ENCODE measurements at regions not wholly inside any gene's neighbourhood (a gene's known extent, or its start where the extent isn't known, plus 50 kb on each side); places are given as distances from the start of the nearest gene placed in this dataset.
"Not testable (repeated sequence)": the region's sequence is repeated elsewhere in the genome, so short reads cannot be mapped to it uniquely, and the experiment has no call there.

DNA sequence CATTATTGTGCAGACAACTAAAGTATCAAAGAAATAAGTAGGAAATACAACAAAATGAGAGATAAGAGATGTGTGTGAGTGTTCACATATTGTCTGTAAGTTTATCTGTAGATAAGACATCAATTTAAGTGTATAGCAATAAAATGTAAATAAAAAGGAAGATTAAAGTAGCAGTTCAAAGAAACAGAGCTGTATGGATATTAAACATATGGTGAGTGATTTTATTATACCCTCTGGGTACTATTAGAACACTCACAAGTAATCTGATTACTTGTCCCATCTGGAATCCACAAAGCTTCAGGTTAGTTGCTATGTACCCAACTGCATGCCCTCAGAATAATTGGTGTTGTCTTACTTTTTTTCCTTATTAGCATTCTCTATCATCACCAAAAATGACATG is 747.9 kb upstream of the ADGRL3 start:
- TF ChIP-seq, protein P1, sequence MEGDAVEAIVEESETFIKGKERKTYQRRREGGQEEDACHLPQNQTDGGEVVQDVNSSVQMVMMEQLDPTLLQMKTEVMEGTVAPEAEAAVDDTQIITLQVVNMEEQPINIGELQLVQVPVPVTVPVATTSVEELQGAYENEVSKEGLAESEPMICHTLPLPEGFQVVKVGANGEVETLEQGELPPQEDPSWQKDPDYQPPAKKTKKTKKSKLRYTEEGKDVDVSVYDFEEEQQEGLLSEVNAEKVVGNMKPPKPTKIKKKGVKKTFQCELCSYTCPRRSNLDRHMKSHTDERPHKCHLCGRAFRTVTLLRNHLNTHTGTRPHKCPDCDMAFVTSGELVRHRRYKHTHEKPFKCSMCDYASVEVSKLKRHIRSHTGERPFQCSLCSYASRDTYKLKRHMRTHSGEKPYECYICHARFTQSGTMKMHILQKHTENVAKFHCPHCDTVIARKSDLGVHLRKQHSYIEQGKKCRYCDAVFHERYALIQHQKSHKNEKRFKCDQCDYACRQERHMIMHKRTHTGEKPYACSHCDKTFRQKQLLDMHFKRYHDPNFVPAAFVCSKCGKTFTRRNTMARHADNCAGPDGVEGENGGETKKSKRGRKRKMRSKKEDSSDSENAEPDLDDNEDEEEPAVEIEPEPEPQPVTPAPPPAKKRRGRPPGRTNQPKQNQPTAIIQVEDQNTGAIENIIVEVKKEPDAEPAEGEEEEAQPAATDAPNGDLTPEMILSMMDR (conservative IDR thresholded peaks at IDR 0.05; ENCODE audit: low read depth, low read length), result no peak
- no peak for DNase-seq (ENCODE audit: low read depth)
- H3K4me3 ChIP-seq (ENCODE audit: low read length), result no peak overlapping the region

DNA sequence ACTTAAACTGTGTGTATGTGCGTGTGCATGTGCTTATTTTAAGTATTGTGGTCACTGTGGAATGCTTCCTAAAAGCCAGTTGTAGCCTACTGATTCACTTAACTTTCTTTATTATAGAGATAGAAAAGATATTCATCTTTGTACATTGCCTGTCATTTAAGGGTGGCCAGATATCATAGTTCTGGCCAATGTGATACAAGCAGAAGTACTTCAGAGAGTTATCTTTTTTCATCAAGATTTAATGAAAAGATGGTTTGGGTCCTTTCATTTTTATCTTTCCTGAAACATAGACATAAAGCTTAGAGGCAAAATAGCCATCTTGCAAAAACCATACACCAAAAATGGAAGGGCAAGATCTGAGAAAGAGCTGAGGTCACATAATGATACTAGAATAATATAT is 744.7 kb upstream of the ADGRL3 start:
- TF ChIP-seq, protein P1 (conservative IDR thresholded peaks at IDR 0.05; ENCODE audit: low read depth, low read length), result no peak

DNA sequence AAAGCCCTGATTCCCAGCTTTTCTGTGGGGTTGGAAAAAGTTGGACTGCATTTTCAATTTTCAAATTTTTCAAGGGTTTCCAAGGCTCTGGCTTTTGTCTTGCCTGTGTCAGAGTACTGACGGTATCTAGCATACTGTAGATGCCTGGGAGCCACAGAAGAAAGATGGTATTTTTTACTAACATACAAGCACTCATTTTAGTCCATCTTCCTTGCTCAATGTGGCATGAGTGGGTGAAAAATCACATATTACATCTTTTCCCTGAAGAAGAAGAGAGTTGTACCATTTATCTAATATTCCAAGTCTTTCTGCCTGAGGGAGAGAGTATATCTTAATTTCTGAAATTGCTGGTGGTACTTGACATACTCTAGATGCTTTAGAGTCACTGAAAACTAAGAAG is 738.6 kb upstream of the ADGRL3 start:
- DNase-seq (ENCODE audit: low read depth), result no peak
- no peak overlapping the region for H3K4me3 ChIP-seq (ENCODE audit: low read length)
- TF ChIP-seq, protein P1 (conservative IDR thresholded peaks at IDR 0.05; ENCODE audit: low read depth, low read length), result no peak

More for the DNA sequence above, 744.7 kb upstream of the ADGRL3 start:
- no peak overlapping the region for H3K4me3 ChIP-seq (ENCODE audit: low read length)
- no peak for DNase-seq (ENCODE audit: low read depth)

DNA sequence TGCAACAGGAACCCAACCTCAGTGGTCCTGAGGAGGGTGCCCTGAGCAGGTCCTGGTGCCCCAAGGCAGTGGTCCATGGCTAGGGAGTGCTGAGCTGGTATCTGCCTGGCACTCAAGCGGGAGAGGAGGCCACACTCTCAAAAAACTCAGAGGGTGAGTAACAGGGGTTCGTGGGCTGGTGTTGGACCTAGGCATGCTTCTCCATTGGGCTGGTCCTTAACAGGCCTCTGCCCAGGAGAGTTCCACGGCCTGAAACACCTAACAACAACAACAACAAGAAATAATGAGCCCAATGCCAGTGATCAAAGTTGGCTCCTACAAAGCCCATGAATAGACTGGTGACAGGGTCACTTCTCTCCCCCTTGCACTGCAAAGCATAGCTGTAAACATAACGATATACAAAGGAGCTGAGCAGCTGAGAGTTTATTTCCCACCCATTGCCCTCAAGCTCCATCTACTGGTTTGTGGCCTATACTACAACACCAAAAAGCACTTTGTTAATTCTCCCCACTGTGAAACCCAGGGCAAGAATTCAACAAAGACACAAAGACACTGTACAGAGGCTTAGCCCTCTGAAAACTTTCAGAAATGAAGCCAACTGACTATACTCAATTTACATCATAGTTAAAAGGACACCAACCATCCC is 736.1 kb upstream of the ADGRL3 start:
- TF ChIP-seq, protein P1 (conservative IDR thresholded peaks at IDR 0.05; ENCODE audit: low read depth, low read length), result peak; percentile 73
- H3K4me3 ChIP-seq (ENCODE audit: low read length), result no peak overlapping the region
- DNase-seq (ENCODE audit: low read depth), result no peak

DNA sequence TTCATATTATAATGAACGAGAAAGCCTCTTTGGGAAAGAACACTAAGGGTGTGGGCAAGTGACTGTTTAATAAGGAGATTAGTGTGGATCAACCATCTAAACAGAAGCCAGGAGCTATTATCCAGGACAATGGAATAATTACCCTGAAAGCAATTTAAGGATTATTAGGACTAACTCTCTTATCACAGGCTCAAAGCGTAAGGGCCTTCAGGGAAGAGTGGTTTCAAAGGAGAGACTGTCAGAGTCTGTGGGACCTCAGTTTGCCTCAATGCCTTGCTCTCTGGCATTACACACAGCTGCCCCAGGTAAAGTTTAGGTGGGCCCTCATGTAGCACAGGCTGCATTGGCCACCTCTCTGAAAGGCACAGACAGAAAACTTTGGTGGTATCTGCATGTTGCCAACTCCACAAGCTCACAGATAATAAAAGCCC is 717.2 kb upstream of the ADGRL3 start:
- no peak for DNase-seq (ENCODE audit: low read depth)
- TF ChIP-seq, protein P1 (conservative IDR thresholded peaks at IDR 0.05; ENCODE audit: low read depth, low read length), result no peak

DNA sequence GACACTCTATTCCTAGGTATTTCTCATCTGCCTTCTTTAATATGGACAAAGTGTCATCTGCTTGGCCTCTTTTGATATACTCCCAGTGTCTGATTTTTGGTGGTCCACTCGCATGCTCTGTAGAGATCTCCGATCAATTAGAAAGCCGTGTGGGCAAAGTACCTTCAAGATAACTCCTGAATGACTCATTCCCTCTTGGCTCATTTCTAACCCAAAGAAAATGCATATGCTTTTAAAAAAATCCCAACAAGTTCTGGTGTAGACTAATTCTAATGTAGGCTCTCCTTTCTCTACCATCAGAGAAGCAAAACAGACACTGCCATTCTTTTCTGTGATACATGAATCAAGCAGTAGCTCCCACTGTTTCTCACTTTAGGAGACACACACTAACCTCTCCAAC is 714.9 kb upstream of the ADGRL3 start:
- TF ChIP-seq, protein P1 (conservative IDR thresholded peaks at IDR 0.05; ENCODE audit: low read depth, low read length), result no peak
- no peak overlapping the region for H3K4me3 ChIP-seq (ENCODE audit: low read length)
- no peak for DNase-seq (ENCODE audit: low read depth)

More for the DNA sequence above, 717.2 kb upstream of the ADGRL3 start:
- no peak overlapping the region for H3K4me3 ChIP-seq (ENCODE audit: low read length)

DNA sequence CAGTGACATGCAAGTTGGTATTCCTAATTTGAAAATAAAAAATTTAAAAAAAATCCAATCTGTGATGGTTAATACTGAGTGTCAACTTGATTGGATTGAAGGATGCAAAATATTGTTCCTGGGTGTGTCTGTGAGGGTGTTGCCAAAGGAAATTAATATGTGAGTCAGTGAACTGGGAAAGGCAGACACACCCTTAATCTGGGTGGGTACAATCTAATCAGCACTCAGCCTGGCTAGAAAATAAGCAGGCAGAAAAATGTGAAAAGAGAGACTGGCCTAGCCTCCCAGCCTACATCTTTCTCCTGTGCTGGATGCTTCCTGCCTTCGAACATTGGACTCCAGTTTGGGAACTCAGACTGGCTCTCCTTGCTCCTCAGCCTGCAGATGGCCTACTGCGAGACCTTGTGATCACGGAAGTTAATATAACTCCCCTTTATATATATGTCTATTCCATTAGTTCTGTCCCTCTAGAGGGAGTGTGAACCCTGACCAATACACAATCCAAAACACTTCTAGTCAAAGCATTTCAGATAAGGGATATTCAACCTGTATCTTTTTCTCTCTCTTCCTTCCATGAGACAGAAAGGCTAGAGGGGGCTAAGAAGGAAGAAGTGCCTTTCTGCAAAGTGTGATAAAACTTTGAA is 712.9 kb upstream of the ADGRL3 start:
- DNase-seq (ENCODE audit: low read depth); H3K4me3 ChIP-seq (ENCODE audit: low read length): not testable (repeated sequence)

All from retinal pigment epithelial cell (primary cell).